ENCODE measurements at regions not wholly inside any gene's neighbourhood (a gene's known extent, or its start where the extent isn't known, plus 50 kb on each side); places are given as distances from the start of the nearest gene placed in this dataset.

GRCh38 chr4:138560448-138560847 lies 318.3 kb upstream of the SLC7A11 start:
- no peaks in the 10 kb centered on the region for H3K27me3 ChIP-seq (ENCODE audit: control insufficient read depth in 2 of 2, insufficient read depth in 2 of 2, low read length in 2 of 2)
- CTCF ChIA-PET = no interaction called here
- POLR2A ChIA-PET = no interaction called here

DNA sequence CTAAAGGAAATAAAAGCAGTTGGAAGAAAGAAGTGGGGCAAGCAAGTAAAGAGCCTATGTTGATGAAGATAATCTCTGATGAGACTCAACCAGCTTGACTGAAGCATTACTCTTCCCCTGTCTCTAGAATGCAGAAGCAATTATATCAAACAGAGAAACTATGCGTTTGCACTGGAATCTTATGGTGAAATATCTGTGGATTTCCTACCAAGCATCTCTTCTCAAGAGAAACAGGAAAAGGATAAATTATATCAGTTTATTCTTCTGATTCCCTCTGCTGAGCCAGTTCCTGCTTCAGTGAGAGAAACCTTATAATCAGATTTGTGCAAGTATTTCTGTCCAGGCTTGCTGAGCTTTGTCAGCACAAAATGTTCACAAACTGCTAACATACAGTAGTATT lies 316.7 kb upstream of the SLC7A11 start:
- Histone ChIP-seq H3K4me2 (ENCODE audit: insufficient read depth, low read length) (no peak overlapping the region), H4K20me1 (replicated peaks; ENCODE audit: control insufficient read depth, extremely low read depth, insufficient read depth, low read length) (no peaks in the 10 kb centered on the region), H3K27me3 (ENCODE audit: control insufficient read depth in 2 of 2, insufficient read depth in 2 of 2, low read length in 2 of 2) (no peaks in the 10 kb centered on the region), H3K4me3 (replicated peaks in 1 of 3; ENCODE audit: insufficient read depth in 1 of 3, low read depth in 1 of 3, low read length in 3 of 3) (no peak overlapping the region), H2AFZ (ENCODE audit: low read depth, low read length) (no peak overlapping the region), H3K9me3 (replicated peaks; ENCODE audit: control insufficient read depth, insufficient read depth, low read length) (no peaks in the 10 kb centered on the region), H3K9ac (replicated peaks; ENCODE audit: extremely low read depth, insufficient read depth, low read length) (no peak overlapping the region), H3K36me3 (ENCODE audit: control insufficient read depth in 2 of 2, extremely low read depth in 1 of 2, insufficient read depth in 2 of 2, low read length in 2 of 2) (no peaks in the 10 kb centered on the region), H3K9me1 (replicated peaks; ENCODE audit: control insufficient read depth, extremely low read depth, insufficient read depth, low read length) (no peaks in the 10 kb centered on the region), H3K4me1 (ENCODE audit: control insufficient read depth, extremely low read depth, insufficient read depth, low read length) (peaks cover 11% of the 10 kb centered on the region), H3K79me2 (ENCODE audit: control insufficient read depth, insufficient read depth, low read length) (no peaks in the 10 kb centered on the region), H3K27ac (ENCODE audit: insufficient read depth, low read depth, low read length) (no peak overlapping the region)
- dilution Hi-C loops (cut with MboI; ENCODE audit: extremely low pct_ligation_motif_present, low sequenced_read_pairs) (no loop called here), intact Hi-C loops (cut with micrococcal nuclease) (no loop called here)
- BruUV-seq (replicated peaks) = no TSS peak
- CTCF ChIA-PET = no interaction called here
- TF ChIP-seq POLR2A (IDR thresholded peaks at IDR 0.05; ENCODE audit: low read depth, low read length) (no peak), CTCF (IDR thresholded peaks at IDR 0.05; ENCODE audit: extremely low read depth in 1 of 2, insufficient read depth in 1 of 2, low read depth in 1 of 2, low read length in 2 of 2) (no peak), MYC (IDR thresholded peaks at IDR 0.05; ENCODE audit: low read depth, low read length) (no peak), FOS (IDR thresholded peaks at IDR 0.05; ENCODE audit: borderline replicate concordance, insufficient read depth, low read length) (no peak), GATA2 (IDR thresholded peaks at IDR 0.05; ENCODE audit: insufficient read depth, insufficient read length, low read depth, low read length) (no peak), POLR2AphosphoS5 (IDR thresholded peaks at IDR 0.05; ENCODE audit: insufficient read depth, low read depth, low read length) (no peak), EZH2 (IDR thresholded peaks at IDR 0.05; ENCODE audit: borderline replicate concordance, low read depth, low read length, severe bottlenecking) (no peak), JUN (IDR thresholded peaks at IDR 0.05; ENCODE audit: borderline replicate concordance, insufficient read depth, insufficient read length, low read depth) (no peak)
- TF ChIP-seq, protein P1, sequence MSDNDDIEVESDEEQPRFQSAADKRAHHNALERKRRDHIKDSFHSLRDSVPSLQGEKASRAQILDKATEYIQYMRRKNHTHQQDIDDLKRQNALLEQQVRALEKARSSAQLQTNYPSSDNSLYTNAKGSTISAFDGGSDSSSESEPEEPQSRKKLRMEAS (IDR thresholded peaks at IDR 0.05; ENCODE audit: insufficient read depth, insufficient read length) = no peak
- FAIRE-seq = no peak
- POLR2A ChIA-PET = no interaction called here
- DNase-seq (ENCODE audit: low read depth, low spot score) = no peak

More at GRCh38 chr4:138560448-138560847, 318.3 kb upstream of the SLC7A11 start:
- H3K9me3 ChIP-seq (replicated peaks; ENCODE audit: control insufficient read depth, insufficient read depth, low read length) = no peaks in the 10 kb centered on the region
- H3K4me3 ChIP-seq (replicated peaks in 1 of 3; ENCODE audit: insufficient read depth in 1 of 3, low read depth in 1 of 3, low read length in 3 of 3) = no peak overlapping the region
- DNase-seq (ENCODE audit: low read depth, low spot score) (no peak), FAIRE-seq (no peak)
- no peak overlapping the region for H2AFZ ChIP-seq (ENCODE audit: low read depth, low read length)
- no peak overlapping the region for H3K27ac ChIP-seq (ENCODE audit: insufficient read depth, low read depth, low read length)
- dilution Hi-C loops (cut with MboI; ENCODE audit: extremely low pct_ligation_motif_present, low sequenced_read_pairs) (no loop called here), intact Hi-C loops (cut with micrococcal nuclease) (no loop called here)
- no peaks in the 10 kb centered on the region for H3K9me1 ChIP-seq (replicated peaks; ENCODE audit: control insufficient read depth, extremely low read depth, insufficient read depth, low read length)
- H3K79me2 ChIP-seq (ENCODE audit: control insufficient read depth, insufficient read depth, low read length) = no peaks in the 10 kb centered on the region
- H3K4me1 ChIP-seq (ENCODE audit: control insufficient read depth, extremely low read depth, insufficient read depth, low read length) = peaks cover 11% of the 10 kb centered on the region
- no TSS peak for BruUV-seq (replicated peaks)
- no peaks in the 10 kb centered on the region for H4K20me1 ChIP-seq (replicated peaks; ENCODE audit: control insufficient read depth, extremely low read depth, insufficient read depth, low read length)
- no peak overlapping the region for H3K4me2 ChIP-seq (ENCODE audit: insufficient read depth, low read length)
- no peak overlapping the region for H3K9ac ChIP-seq (replicated peaks; ENCODE audit: extremely low read depth, insufficient read depth, low read length)
- H3K36me3 ChIP-seq (ENCODE audit: control insufficient read depth in 2 of 2, extremely low read depth in 1 of 2, insufficient read depth in 2 of 2, low read length in 2 of 2) = no peaks in the 10 kb centered on the region
- TF ChIP-seq CTCF (IDR thresholded peaks at IDR 0.05; ENCODE audit: extremely low read depth in 1 of 2, insufficient read depth in 1 of 2, low read depth in 1 of 2, low read length in 2 of 2) = peak in 1 of 2 donors; percentile 7
- no peak for TF ChIP-seq MYC (IDR thresholded peaks at IDR 0.05; ENCODE audit: low read depth, low read length)
